Tibial nerve (tissue), 4 donors: ENCODE measurements at regions not wholly inside any gene's neighbourhood (a gene's known extent, or its start where the extent isn't known, plus 50 kb on each side); places are given as distances from the start of the nearest gene placed in this dataset.

Source experiments
- CTCF ChIP-seq, 5 experiments: fragments of 200-600 bp in 3 of 5; fragments of 450-650 bp in 2 of 5; sonication (generic) in 3 of 5; IDR thresholded peaks; one replicate each; pipeline ENCODE4 v1.5.1; 2016 to 2019; ENCODE audit warnings: antibody characterized with exemption in 5 of 5, mild to moderate bottlenecking in 3 of 5, moderate library complexity in 2 of 5
- EP300 ChIP-seq, 2 donors: sonication (generic); formaldehyde crosslinking; IDR thresholded peaks; one replicate each; pipeline ENCODE4 v1.6.1; 2017; ENCODE audit warnings: antibody characterized with exemption in 2 of 2, mild to moderate bottlenecking in 1 of 2
- POLR2A ChIP-seq, 2 donors: fragments of 450-650 bp; IDR thresholded peaks; one replicate each; pipeline ENCODE4 v1.6.1; 2017; ENCODE audit warnings: antibody characterized with exemption in 2 of 2, mild to moderate bottlenecking in 2 of 2, moderate library complexity in 2 of 2

GRCh38 chr6:56874328-56874727 lies 80.6 kb upstream of the BEND6 start:
- TF ChIP-seq CTCF (IDR thresholded peaks at IDR 0.05) (no peak), EP300 (IDR thresholded peaks at IDR 0.05) (no peak), POLR2A (IDR thresholded peaks at IDR 0.05) (no peak)
